Fibroblast of lung (primary cell): ENCODE measurements at regions not wholly inside any gene's neighbourhood (a gene's known extent, or its start where the extent isn't known, plus 50 kb on each side); places are given as distances from the start of the nearest gene placed in this dataset.

ENCODE experiments used
- EZH2 ChIP-seq: IDR thresholded peaks from 2 replicates; pipeline ENCODE4 v1.5.1; 2012; ENCODE audit warnings: low read length, control low read depth, mild to moderate bottlenecking; ENCODE audit errors: missing control alignments
- TF ChIP-seq, protein P1 (sequence below), 2 donors: IDR thresholded peaks in 1 of 2; conservative IDR thresholded peaks in 1 of 2; 1 replicate in 1 of 2; 2 replicates in 1 of 2; pipeline ENCODE4 v1.5.1; 2011 to 2012; ENCODE audit warnings: low read length in 2 of 2, control low read depth in 1 of 2, inconsistent platforms in 1 of 2, low read depth in 1 of 2, mild to moderate bottlenecking in 1 of 2

- TF ChIP-seq, protein P1, sequence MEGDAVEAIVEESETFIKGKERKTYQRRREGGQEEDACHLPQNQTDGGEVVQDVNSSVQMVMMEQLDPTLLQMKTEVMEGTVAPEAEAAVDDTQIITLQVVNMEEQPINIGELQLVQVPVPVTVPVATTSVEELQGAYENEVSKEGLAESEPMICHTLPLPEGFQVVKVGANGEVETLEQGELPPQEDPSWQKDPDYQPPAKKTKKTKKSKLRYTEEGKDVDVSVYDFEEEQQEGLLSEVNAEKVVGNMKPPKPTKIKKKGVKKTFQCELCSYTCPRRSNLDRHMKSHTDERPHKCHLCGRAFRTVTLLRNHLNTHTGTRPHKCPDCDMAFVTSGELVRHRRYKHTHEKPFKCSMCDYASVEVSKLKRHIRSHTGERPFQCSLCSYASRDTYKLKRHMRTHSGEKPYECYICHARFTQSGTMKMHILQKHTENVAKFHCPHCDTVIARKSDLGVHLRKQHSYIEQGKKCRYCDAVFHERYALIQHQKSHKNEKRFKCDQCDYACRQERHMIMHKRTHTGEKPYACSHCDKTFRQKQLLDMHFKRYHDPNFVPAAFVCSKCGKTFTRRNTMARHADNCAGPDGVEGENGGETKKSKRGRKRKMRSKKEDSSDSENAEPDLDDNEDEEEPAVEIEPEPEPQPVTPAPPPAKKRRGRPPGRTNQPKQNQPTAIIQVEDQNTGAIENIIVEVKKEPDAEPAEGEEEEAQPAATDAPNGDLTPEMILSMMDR (conservative IDR thresholded peaks at IDR 0.05 in 1 of 2, IDR thresholded peaks at IDR 0.05 in 1 of 2; ENCODE audit: low read depth in 1 of 2, low read length in 2 of 2) = peak in 1 of 2 donors; percentile 28
- no peak for TF ChIP-seq EZH2
These were observed 1246.7 kb downstream of the GATA3 start for GRCh38 chr10:9301148-9301547.
